ENCODE measurements at regions not wholly inside any gene's neighbourhood (a gene's known extent, or its start where the extent isn't known, plus 50 kb on each side); places are given as distances from the start of the nearest gene placed in this dataset.

DNA sequence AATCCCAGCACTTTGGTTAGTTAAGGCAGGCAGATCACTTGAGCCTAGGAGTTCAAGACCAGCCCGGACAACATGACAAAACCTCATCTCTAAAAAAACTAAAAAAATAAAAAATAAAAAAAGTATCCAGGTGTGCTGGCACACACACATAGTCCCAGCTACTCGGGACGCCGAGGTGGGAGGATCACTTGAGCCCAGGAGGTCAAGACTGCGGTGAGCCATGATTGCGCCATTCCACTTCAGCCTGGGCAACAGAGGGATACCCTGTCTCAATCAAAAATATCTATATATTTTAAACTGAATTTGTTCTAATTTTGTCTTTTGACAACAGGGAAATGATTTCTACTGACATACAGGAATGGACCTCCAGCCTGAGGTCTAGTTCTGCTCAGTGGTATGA is 73.3 kb upstream of the MBOAT2 start:
- no peak for DNase-seq

DNA sequence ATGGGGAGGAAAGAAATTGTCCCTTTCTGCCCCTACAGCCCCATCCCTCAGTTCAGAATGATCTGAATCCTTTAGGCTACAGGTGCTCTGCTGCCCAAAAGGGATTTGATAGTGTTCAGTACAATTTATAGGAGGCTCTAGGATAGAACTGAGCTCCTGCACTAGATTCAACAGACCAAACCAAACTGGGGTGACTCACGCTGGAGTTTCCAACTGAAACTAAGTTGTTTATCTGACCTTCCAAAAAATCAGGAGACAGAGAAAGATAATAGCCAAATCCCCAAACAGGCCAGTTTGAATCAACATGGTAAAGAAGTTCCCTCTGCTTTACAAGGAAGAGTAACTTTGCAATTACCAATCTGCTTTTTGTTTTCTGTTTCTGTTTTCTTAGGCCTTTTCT is 72.7 kb upstream of the MBOAT2 start:
- no peak for DNase-seq

DNA sequence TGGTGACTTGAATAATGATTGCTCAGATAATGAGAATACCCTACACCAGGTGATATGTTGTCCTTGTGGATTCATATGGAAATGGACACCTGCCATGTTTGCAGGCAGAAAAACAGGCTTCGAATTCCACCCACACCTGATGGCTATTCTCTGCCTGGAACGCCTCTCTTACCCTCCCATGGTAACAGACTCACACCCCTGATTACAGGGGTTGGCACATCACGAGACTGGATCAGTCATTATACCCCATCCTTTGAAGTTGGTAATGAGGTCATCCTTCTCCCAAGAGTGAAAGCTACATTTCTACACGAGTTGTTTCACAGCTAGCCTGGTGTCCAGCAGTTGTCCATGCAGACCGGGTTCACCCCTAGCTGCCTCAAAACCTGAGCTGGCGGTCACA is 71.4 kb upstream of the MBOAT2 start:
- DNase-seq: no peak

DNA sequence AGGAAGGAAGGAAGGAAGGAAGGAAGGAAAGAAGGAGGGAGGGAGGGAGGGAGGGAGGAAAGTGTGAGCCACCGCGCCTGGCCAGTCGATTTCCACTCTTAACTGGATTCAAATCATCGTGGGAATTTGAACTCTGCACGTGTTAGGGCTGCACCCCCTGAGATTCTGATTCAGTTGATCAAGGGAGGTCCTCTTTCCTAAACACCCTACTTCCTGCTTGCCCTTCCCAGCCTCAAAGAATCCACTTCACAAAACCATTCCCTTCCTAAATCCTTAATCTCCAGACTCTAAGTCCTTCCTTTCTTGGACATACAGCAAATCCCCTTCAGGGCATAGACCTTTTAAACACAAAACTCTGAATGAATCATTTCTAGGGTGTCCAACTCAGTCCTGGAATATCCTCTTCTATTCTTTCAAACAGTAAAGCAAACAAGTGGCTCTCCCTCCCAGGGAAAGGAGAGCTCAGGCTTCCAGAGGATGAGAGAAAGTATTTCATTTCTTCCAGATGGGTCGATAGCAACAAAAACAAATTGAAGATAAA is 68.2 kb upstream of the MBOAT2 start:
- DNase-seq: no peak

DNA sequence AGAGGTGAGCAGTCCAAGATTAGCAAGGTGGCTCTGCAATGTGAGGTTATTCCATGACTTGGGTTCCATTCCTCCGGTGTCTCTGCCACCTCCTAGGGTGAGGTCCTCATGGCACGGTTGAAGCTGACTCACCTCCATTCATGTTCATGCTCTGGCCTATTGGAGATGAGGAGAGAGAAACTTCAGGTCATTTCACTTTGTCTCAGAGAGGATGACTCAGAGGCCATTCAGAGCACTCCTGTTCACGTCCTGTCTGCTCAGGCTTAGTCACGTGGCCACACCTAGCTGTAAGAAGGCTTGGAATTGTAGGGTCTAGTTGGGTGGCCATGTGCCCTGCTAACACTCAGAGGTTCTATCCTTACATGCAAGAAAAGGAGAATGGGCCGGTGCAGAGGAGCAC is 67.5 kb upstream of the MBOAT2 start:
- no peak for DNase-seq

DNA sequence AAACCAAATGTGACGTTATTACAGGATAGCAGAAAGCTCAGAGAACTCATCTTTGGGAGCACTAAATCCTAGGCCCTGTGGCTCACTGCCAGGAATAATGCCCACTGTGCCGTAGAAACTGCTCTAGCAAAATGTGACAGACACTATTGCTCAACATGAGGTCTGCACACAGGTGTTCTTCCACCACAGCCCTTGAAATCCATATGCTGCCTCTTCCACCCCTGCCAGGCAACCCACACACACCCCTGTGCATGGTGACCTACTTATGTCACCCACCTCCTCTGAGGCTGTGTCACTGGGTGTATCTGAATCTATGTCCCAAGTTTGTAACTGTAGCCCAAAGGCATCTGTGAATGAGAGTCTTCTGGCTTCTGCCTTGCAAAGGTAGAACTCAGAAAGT is 66.1 kb upstream of the MBOAT2 start:
- no peak for DNase-seq

DNA sequence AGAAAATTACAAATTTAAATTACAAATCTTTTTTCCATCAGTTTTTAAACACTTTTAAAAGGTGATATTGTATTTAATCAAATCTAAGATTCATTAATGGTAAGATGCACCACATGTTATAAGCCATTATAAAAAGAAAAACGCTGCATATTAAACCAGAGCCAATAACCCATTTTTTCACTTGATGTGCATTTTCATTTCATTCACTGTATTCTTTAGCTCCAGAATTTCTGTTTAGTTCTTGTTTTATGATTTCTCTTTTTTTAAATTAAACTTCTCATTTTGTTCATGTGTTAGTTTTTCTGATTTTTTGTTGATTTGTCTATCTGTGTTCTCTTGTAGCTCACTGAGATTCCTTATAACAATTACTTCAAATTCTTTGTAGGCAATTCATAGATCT is 62.4 kb upstream of the MBOAT2 start:
- no peak for DNase-seq

DNA sequence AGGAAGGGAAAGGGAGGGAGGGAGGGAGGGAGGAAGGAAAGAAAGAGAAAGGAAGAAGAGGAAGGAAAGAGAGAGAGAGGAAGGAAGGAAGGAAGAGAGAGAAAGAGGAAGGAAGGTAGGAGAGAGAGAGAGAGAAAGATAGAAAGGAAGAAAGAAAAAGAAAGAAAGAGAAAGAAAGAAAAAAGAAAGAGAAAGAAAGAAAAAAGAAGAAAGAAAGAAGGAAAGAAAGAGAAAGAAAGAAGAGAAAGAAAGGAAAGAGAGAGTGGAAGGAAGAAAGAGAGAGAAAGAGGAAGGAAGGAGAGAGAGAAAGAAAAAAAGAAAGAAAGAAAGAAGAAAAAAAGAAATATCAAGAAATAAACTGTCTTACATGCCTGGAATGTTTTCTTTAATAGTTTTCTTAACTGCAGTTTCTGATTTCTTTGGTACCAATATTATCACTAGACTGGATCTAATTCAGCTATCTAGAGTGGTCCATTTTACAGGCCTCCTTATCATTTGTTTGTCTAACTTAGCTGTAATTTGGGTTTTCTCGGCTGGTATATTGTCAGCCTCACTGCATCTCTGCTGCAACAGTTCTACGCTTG is 59.6 kb upstream of the MBOAT2 start:
- no peak for DNase-seq

DNA sequence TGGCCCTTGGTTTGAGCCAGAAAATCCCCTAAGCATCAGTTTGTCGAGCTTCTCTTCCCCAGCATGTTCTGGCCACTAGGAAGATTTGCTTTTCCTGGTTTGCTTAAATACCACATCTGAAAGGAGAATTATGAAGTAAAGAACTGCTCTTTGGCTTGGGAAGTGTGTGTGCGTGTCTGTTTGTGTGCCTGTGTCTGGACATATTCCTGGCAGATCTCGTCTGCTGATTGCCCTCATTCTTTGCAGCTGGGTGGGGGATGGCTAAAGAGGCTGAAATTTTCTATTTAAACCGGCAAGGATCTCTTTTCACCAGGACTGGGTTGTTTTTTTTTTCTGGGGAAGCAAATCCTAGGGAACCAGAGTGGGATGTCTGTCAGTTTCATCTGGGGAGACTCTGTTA is 57.3 kb upstream of the MBOAT2 start:
- no peak for DNase-seq

DNA sequence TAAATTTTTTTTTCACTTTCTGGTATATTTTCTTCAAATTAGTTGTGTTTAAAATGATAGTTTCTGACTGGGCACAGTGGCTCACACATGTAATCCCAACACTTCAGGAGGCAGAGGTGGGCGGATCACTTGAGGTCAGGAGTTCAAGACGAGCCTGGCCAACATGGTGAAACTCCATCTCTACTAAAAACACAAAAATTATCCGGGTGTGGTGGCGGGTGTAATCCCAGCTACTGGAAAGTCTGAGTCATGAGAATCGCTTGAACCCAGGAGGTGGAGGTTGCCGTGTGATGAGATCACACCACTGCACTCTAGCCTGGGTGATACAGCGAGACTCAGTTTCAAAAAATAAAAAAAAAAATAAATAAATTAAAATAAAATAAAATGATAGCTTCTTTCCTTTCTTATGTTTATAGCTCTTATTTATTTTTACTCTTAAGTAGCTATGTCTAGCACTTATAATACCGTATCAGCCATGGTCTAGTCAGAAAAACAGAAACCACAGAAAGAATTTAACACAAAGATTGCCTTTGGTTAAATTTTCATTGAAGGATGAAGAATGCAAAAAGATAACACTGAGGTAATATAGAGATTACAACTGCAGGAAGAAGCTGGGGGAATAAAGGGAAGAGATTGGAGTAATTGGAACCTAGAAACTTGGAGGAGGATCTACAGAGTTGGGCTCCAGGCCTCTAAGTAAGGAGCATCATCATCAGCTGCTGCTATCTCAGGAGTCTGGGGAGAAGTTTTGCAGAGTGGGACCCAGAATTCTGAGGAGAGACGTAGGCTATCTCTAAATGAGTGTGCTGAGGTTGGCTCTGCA is 54.7 kb upstream of the MBOAT2 start:
- DNase-seq: no peak

DNA sequence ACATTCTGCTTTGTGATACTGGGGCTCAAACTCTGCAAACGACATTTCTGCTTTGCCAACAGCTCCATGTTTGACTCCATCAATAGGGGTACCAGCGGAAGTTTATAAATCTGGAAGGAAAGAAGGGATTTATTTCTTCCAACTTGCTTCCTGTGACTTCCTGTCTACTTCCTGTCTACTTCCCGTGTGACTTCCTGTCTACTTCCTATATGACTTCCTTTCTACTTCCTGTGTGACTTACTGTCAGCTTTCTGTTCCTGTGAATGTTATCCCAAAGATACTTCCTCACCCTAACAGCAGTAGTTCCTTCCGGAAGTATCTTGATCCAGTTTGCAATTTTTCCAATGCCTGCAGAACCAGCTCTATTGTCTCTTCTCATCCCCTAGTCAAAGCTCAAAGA is 52.0 kb upstream of the MBOAT2 start:
- no peak for DNase-seq

DNA sequence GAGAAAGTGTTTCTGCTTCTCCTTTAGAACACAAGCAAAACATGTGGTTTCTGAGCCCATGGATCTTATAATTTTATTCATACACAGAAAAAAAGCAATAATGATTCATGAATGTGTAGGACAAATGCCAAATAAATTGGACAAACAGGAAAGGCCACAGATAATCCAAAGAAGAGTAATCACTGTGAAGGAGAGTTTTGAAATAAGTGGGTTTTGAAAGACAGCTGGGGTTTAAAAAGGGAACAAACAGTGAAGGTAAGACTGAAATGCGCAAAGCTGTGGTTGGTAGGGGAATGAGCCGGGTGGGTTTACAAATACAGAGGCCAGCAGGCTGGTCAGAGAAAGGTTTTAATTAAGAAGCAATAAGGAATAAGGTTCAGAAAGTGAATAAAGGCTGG is 50.0 kb upstream of the MBOAT2 start:
- no peak for DNase-seq

Measured in NCI-H1930 (cell line).